ENCODE measurements at regions not wholly inside any gene's neighbourhood (a gene's known extent, or its start where the extent isn't known, plus 50 kb on each side); places are given as distances from the start of the nearest gene placed in this dataset.
A peak's percentile ranks its signal among the peaks of the same experiment; 100 is the strongest.
"Not testable (repeated sequence)": the region's sequence is repeated elsewhere in the genome, so short reads cannot be mapped to it uniquely, and the experiment has no call there.

DNA sequence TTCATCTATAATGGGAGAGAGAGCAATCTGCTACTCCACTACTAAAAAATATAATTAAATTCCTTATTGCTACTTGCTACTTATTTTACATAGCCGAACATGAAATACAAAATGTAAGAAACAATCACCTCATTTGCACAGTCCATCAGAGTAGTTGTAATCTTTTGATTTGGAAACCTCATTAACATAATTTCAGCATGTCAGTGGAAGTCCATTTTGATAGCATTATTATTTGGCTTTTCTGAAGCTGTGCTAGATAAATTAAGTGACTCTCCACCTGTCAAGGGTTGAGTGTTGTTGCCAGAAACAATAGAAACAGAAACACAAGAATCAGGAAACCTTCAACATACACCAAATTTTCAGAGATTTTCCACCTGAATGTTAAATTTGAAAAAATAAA, 250.0 kb downstream of the RFPL4B start:
- TF ChIP-seq POLR2A (IDR thresholded peaks at IDR 0.05; ENCODE audit: low read depth, low read length), result no peak
- DNase-seq (ENCODE audit: insufficient read length, low spot score) (no peak), FAIRE-seq (no peak)

DNA sequence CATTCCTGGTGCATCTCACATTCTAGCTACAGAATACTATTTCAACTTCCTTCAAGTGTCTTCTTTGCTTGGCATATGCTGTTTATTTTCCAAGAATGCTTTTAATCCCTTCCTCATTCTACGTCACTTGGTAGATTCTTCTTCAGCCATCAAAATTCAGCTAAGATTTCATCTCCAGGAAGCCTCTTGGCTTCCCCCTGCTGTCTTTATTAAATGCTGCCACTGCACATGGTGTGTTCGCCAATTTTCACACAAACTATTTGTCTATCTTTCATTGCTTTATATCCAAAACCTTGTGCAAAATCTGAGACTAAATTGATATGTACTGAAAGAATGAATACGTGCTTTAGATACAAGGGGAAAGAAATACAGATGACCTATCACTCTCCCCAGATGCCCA, 253.0 kb downstream of the RFPL4B start:
- TF ChIP-seq POLR2A (IDR thresholded peaks at IDR 0.05; ENCODE audit: low read depth, low read length), result no peak
- FAIRE-seq, result no peak
- no peak for DNase-seq (ENCODE audit: insufficient read length, low spot score)

DNA sequence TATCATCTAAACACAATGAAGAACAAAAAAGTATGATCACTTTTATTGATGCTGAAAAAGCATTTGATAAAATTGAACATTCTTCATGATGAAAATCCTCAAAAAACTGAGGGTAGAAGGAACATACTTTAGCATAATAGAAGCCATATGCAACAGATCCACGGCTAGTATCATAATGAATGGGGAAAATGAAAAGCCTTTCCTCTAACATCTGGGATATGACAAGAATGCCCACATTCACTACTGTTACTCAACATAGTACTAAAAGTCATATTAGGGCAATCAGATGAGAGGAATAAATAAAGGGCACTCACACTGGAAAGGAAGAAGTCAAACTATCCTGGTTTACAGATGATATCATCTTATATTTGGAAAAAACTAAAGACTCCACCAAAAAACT, 256.6 kb downstream of the RFPL4B start:
- no peak for TF ChIP-seq POLR2A (IDR thresholded peaks at IDR 0.05; ENCODE audit: low read depth, low read length)
- FAIRE-seq (no peak), DNase-seq (ENCODE audit: insufficient read length, low spot score) (no peak)

DNA sequence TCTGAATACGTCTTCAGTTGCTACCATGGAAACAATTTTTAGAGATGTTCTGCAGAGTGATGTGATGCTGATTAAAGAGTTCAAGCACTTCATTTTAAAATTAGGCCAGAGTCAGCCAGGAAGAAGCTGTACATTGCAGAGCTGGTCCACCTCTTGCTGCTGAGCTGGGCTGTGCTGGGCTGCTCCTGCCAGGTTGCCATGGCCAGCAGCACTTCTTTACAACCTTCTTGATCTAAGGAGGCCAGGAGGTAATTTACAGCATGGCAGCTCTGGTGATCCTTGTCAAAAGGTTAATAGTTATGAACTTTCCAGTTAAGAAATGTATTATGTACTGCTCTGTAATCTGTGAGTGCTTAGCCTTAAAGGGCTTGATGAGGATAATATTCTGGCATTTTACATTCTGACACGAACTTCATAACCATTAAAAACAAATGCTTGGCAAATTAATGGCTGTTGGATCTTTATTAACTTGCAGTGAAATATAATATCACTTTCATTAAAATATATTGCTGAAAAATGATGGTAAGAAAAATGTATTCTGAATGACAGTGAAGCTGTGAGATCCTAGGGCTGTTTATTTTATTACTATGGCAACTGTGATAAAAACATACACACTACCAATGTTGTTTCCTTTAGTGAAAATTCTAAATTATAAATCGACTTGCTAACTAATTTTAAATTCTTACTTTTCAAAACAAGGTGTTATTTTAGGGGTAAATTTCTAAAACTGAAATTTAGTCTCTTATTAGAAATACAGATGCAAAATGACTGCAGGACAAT, 259.7 kb downstream of the RFPL4B start:
- DNase-seq (ENCODE audit: insufficient read length, low spot score), result no peak
- no peak for FAIRE-seq
- no peak for TF ChIP-seq POLR2A (IDR thresholded peaks at IDR 0.05; ENCODE audit: low read depth, low read length)

DNA sequence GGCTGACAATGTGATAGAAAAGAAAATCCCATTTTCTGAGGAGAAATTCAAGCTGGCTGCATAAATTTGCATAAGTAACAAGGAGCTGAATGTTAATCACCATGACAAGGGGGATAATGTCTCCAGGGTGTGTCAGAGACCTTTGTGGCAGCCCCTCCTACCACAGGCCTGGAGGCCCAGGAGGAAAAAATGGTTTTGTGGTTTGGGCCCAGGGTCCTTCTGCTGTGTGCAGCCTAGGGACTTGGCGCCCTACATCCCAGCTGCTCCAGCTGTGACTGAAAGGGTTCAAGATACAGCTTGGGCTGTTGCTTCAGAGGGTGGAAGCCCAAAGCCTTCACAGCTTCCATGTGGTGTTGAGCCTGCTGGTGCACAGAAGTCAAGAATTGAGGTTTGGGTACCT, 261.8 kb downstream of the RFPL4B start:
- not testable (repeated sequence) for DNase-seq (ENCODE audit: insufficient read length, low spot score); FAIRE-seq

DNA sequence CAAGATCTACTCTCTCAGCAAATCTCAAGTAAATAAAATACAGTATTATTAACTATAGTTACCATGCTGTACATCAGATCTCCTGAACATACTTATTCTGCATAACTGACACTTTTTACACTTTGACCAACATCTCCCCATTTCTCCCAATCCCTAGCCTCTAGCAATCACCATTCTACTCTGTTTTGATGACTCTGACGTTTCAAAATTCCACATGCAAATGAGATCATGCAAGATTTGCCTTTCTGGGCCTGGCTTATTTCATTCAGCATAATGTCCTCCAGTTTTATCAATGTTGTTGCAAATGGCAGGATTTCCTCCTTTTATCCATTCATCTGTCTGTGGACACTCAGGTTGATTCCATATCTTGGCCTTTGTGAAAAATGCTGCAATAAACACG, 266.3 kb downstream of the RFPL4B start:
- no peak for FAIRE-seq
- no peak for DNase-seq (ENCODE audit: insufficient read length, low spot score)
- no peak for TF ChIP-seq POLR2A (IDR thresholded peaks at IDR 0.05; ENCODE audit: low read depth, low read length)

DNA sequence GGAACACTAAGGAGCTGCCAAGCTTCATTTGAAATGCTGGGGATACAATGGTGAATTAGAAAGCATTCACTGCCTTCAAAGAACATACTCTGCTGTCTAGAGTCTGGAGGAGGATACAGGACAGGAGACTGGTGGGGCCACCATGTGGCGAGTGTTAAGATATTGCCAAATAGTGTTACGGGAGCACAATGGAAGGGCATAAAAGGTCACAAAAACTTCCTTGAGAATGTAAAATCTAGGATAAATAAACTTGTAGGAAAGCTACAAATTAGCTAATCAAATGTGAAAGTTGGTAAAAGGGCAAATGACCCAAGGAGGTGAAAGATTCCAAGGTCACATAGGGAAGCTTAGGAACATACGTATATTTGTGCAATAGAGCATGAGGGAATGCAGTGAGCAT, 271.7 kb downstream of the RFPL4B start:
- no peak for TF ChIP-seq POLR2A (IDR thresholded peaks at IDR 0.05; ENCODE audit: low read depth, low read length)
- FAIRE-seq, result no peak

DNA sequence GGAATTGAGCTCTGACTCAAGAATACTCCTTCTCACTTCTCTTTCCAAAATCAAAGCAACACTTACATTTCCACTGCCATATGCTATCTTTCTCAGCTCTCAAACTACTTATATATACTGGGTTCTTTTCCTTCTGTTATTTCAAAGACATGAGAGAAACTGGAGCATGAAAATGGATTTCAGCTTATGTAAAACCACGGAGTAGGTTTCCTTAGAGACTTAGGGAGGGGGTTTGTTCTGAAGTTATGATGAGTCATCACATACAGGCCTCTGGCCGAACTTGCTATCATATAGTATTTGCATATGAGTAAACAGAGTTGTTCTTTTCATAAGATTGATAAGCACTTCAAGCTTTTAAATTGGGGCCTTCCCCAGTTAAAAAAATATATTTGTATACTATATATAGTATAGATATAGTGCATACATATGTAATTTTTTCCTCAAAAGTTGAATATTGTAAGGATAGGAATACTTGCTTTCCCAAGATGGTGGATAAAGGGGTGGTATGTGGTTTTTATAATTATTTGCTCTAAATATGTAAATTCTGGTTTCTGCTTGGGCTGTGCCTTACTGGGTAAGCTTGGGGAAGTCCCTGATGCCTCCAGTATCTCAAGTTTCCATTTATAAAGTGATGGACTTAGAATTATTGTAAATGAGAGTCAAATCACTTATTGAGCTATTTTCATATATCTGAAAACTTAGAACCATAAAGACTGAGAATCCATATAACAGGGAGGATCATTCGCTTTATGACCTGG, 273.9 kb downstream of the RFPL4B start:
- no peak for TF ChIP-seq POLR2A (IDR thresholded peaks at IDR 0.05; ENCODE audit: low read depth, low read length)
- no peak for FAIRE-seq

More for the DNA sequence above, 271.7 kb downstream of the RFPL4B start:
- no peak for DNase-seq (ENCODE audit: insufficient read length, low spot score)

DNA sequence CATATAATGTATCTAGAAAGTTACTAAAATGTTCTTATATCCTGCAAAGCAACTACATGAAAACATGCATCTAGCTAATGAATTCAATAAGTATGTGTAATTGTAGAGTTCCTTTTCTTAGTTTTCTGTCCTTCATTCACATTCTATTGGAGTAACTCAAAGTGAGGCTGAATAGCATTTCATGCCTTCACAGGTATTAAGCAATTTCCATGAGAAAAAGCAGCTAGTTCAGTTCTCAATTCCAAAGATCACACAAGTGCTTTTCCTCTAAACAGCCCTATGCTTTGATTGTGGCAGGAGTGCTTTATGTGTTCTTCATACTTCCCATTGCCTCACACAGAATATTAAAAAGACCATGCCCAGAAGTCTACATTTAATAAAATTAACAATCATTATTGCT, 274.9 kb downstream of the RFPL4B start:
- TF ChIP-seq POLR2A (IDR thresholded peaks at IDR 0.05; ENCODE audit: low read depth, low read length), result no peak
- FAIRE-seq (no peak), DNase-seq (ENCODE audit: insufficient read length, low spot score) (no peak)

More for the DNA sequence above, 273.9 kb downstream of the RFPL4B start:
- DNase-seq (ENCODE audit: insufficient read length, low spot score), result no peak

DNA sequence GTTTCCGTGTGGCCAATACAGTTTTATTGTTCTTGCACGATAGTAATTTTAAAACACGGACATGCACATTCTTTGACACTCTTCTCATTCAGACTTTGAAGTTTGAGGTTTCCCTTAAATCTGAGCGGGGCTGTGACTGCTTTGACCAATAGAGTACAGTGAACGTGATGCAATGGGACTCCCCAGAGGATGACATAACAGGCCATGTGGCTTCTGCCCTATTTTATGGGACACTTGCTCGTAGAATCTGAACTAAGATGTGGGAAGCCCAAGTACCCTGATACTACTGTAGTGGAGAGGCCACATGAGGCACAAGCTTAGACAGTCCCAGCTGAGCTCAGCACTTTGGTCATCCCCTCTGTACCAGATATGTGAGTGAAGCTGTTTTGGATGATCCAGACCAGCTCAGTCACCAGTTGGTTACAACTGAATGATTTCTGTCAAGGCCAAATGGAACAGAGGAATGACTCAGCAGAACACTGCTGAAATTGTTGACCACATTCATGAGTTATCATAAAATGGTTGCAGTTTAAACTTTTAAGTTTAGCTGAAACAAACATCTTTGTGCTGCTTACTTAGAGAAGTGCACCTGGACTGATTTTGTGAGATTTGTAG, 279.4 kb downstream of the RFPL4B start:
- TF ChIP-seq POLR2A (IDR thresholded peaks at IDR 0.05; ENCODE audit: low read depth, low read length), result no peak
- peak; percentile 80 for FAIRE-seq
- peak; percentile 3 for DNase-seq (ENCODE audit: insufficient read length, low spot score)

DNA sequence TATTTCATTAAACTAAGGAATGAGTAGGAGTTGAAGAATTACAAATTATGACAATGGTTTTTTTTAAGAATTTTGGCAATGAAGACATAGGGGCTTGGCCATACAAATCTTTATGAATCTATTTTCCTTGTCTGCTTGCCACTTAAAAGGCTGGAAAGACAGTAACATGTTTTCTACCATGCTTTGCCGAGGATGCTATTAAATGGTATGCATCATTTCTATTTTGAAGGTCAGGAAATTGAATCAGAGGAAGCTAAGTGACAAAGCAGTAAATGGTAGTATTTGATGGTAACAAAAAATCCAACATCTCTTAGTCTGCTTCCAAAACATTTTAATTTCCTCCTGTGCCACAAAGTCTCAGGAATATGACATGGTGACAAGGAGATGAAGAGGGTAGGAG, 287.2 kb downstream of the RFPL4B start:
- TF ChIP-seq POLR2A (IDR thresholded peaks at IDR 0.05; ENCODE audit: low read depth, low read length), result no peak

DNA sequence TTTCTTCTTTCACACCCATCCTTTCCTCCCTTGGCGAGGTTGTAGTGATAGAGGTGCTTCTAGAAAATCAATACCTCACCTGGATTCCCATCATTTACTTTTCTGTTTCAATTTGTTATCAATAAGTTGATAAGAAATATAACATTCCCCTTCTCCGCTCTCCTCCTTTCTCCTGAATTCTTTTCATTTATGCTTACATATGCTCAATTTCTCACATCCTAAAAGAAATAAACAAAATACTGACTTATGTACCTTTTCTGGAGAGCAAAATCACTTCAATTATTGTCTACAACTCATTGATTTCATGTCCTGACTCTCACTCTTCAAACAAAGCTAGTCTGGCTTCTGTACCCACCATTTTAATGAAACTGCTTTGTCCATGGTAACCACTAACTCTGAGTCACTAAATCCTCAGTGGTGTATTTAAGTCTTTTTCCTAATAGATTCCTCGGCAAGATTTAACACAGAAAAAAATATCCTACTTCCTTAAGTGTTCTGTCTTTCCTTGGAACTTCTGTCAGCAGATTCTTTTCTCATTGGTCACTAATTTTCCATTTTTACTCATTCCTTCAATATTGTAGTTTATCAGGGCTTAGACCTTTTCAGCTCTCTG, 289.6 kb downstream of the RFPL4B start:
- no peak for TF ChIP-seq POLR2A (IDR thresholded peaks at IDR 0.05; ENCODE audit: low read depth, low read length)
- DNase-seq (ENCODE audit: insufficient read length, low spot score) (no peak), FAIRE-seq (no peak)

More for the DNA sequence above, 287.2 kb downstream of the RFPL4B start:
- DNase-seq (ENCODE audit: insufficient read length, low spot score), result no peak
- no peak for FAIRE-seq

DNA sequence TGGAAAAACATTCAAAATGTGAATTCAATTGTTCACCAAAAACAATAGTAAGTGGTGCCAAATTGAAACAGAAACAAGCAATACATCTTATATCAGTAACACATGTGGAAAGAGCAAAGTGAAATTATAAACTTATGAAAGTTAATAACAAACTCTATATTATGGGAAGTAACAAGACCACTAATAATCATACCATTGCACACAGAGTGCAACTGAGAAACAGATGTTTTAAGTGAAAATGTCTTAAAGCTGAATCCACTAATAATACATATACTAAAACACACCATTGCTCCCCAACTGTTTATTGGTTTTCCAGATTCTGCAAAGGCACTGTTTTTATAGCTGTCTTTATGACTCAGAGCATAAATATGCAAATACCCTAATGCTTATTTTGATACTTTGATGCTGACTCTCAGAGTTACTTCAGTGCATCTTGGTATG, 292.3 kb downstream of the RFPL4B start:
- FAIRE-seq (no peak), DNase-seq (ENCODE audit: insufficient read length, low spot score) (no peak)
- TF ChIP-seq POLR2A (IDR thresholded peaks at IDR 0.05; ENCODE audit: low read depth, low read length), result no peak

DNA sequence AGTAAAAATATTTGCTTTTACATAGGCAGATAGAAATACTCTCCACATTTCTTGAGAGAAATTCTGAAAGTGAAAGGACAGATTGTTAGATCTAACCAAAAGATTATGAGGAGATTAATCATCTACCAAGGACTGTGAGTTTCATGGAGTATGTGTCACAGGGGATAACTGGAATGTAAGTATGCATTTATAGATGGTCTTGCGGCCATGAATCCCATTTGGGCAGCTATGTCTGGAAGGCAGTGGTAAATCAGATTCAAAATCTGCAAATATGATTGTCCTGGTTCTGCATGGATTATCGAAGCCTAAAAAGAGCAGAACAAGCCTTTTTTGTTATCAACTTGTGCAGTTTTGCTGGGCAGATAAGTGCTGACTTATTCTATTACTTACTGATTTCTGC, 293.8 kb downstream of the RFPL4B start:
- FAIRE-seq, result peak; percentile 90
- TF ChIP-seq POLR2A (IDR thresholded peaks at IDR 0.05; ENCODE audit: low read depth, low read length), result no peak
- DNase-seq (ENCODE audit: insufficient read length, low spot score), result peak; percentile 11
